ENCODE measurements at regions not wholly inside any gene's neighbourhood (a gene's known extent, or its start where the extent isn't known, plus 50 kb on each side); places are given as distances from the start of the nearest gene placed in this dataset.

DNA sequence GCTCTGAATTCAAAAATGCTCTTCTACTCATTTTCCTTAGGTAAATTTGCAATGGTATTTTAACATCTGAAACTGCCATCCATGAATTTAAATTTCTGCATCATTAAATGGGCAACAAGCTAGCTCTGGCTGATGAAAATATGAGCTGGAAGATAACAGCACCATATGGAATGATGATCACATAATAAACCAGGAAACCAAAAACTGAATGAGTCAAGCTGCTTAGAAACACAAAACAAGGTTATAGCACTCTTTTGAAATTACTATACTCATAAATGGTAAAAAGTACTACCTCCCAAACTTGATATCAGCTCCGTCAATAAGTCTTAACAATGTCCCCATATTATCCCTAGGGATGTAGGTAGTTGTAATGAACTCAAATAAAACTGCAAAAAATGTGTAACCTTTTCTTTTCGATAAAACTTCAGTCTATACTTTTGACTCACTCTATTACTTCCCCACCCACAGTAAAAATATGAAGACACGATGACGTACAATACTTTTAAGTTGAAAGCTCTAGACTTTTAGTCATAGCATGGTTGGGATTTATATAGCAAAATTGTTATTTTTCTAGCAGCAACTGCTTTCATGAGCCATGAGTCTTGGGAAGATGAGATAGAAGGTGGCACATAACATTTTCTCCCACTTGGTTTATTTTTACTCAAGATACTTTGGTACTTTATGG, 396.7 kb downstream of the CDH2 start:
- TF ChIP-seq, protein P1, sequence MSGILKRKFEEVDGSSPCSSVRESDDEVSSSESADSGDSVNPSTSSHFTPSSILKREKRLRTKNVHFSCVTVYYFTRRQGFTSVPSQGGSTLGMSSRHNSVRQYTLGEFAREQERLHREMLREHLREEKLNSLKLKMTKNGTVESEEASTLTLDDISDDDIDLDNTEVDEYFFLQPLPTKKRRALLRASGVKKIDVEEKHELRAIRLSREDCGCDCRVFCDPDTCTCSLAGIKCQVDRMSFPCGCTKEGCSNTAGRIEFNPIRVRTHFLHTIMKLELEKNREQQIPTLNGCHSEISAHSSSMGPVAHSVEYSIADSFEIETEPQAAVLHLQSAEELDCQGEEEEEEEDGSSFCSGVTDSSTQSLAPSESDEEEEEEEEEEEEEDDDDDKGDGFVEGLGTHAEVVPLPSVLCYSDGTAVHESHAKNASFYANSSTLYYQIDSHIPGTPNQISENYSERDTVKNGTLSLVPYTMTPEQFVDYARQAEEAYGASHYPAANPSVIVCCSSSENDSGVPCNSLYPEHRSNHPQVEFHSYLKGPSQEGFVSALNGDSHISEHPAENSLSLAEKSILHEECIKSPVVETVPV (CRISPR knock-in tag; IDR thresholded peaks at IDR 0.05) = no peak
- TF ChIP-seq TOX (CRISPR knock-in tag; IDR thresholded peaks at IDR 0.05; ENCODE audit: borderline replicate concordance) (no peak), ZNF565 (CRISPR knock-in tag; conservative IDR thresholded peaks at IDR 0.05; ENCODE audit: low read depth) (no peak), ARNTL (CRISPR knock-in tag; IDR thresholded peaks at IDR 0.05; ENCODE audit: borderline replicate concordance, low read depth) (no peak), OSR1 (CRISPR knock-in tag; IDR thresholded peaks at IDR 0.05) (no peak), PPARA (CRISPR knock-in tag; IDR thresholded peaks at IDR 0.05; ENCODE audit: borderline replicate concordance) (no peak), SNAI2 (CRISPR knock-in tag; IDR thresholded peaks at IDR 0.05) (no peak), ZNF8 (CRISPR knock-in tag; IDR thresholded peaks at IDR 0.05) (no peak), TCF4 (CRISPR knock-in tag; IDR thresholded peaks at IDR 0.05; ENCODE audit: borderline replicate concordance) (no peak)
- TF ChIP-seq, protein P2, sequence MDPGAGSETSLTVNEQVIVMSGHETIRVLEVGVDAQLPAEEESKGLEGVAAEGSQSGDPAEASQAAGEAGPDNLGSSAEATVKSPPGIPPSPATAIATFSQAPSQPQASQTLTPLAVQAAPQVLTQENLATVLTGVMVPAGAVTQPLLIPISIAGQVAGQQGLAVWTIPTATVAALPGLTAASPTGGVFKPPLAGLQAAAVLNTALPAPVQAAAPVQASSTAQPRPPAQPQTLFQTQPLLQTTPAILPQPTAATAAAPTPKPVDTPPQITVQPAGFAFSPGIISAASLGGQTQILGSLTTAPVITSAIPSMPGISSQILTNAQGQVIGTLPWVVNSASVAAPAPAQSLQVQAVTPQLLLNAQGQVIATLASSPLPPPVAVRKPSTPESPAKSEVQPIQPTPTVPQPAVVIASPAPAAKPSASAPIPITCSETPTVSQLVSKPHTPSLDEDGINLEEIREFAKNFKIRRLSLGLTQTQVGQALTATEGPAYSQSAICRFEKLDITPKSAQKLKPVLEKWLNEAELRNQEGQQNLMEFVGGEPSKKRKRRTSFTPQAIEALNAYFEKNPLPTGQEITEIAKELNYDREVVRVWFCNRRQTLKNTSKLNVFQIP (CRISPR knock-in tag; IDR thresholded peaks at IDR 0.05; ENCODE audit: borderline replicate concordance, low read depth) = no peak
- ATAC-seq = no peak

DNA sequence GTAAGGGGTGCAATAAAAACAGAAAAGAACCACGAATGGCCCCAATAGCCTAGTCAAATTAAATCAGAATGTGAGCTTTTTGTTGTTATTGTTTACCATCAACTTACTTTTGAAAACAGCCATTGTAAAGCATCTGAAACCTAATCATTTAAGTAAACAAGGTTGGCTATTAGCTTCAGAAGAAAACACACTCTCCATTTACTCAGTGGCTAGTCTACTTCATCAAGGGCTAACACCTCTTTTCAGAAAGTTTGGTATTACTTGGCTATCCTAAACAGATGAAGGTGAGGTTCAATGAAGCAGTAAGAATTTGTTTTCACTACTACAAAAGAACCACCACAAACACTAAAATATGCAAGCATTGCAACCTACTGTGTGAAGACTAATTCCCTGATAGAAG, 398.0 kb downstream of the CDH2 start:
- no peak for ATAC-seq
- TF ChIP-seq ZNF70 (CRISPR knock-in tag; IDR thresholded peaks at IDR 0.05) (no peak), TCF4 (CRISPR knock-in tag; IDR thresholded peaks at IDR 0.05; ENCODE audit: borderline replicate concordance) (no peak), ZFP30 (CRISPR knock-in tag; IDR thresholded peaks at IDR 0.05) (no peak), ZFP3 (CRISPR knock-in tag; IDR thresholded peaks at IDR 0.05) (no peak), SNAI2 (CRISPR knock-in tag; IDR thresholded peaks at IDR 0.05) (no peak), ZNF8 (CRISPR knock-in tag; IDR thresholded peaks at IDR 0.05) (no peak), CSDC2 (CRISPR knock-in tag; IDR thresholded peaks at IDR 0.05) (no peak), ESRRG (CRISPR knock-in tag; IDR thresholded peaks at IDR 0.05) (no peak)
- TF ChIP-seq, protein P2 (CRISPR knock-in tag; IDR thresholded peaks at IDR 0.05; ENCODE audit: borderline replicate concordance, low read depth) = no peak
- TF ChIP-seq, protein P3, sequence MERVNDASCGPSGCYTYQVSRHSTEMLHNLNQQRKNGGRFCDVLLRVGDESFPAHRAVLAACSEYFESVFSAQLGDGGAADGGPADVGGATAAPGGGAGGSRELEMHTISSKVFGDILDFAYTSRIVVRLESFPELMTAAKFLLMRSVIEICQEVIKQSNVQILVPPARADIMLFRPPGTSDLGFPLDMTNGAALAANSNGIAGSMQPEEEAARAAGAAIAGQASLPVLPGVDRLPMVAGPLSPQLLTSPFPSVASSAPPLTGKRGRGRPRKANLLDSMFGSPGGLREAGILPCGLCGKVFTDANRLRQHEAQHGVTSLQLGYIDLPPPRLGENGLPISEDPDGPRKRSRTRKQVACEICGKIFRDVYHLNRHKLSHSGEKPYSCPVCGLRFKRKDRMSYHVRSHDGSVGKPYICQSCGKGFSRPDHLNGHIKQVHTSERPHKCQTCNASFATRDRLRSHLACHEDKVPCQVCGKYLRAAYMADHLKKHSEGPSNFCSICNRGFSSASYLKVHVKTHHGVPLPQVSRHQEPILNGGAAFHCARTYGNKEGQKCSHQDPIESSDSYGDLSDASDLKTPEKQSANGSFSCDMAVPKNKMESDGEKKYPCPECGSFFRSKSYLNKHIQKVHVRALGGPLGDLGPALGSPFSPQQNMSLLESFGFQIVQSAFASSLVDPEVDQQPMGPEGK (CRISPR knock-in tag; IDR thresholded peaks at IDR 0.05; ENCODE audit: borderline replicate concordance) = no peak
- TF ChIP-seq, protein P4, sequence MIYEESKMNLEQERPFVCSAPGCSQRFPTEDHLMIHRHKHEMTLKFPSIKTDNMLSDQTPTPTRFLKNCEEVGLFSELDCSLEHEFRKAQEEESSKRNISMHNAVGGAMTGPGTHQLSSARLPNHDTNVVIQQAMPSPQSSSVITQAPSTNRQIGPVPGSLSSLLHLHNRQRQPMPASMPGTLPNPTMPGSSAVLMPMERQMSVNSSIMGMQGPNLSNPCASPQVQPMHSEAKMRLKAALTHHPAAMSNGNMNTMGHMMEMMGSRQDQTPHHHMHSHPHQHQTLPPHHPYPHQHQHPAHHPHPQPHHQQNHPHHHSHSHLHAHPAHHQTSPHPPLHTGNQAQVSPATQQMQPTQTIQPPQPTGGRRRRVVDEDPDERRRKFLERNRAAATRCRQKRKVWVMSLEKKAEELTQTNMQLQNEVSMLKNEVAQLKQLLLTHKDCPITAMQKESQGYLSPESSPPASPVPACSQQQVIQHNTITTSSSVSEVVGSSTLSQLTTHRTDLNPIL (CRISPR knock-in tag; IDR thresholded peaks at IDR 0.05; ENCODE audit: low read depth) = no peak

DNA sequence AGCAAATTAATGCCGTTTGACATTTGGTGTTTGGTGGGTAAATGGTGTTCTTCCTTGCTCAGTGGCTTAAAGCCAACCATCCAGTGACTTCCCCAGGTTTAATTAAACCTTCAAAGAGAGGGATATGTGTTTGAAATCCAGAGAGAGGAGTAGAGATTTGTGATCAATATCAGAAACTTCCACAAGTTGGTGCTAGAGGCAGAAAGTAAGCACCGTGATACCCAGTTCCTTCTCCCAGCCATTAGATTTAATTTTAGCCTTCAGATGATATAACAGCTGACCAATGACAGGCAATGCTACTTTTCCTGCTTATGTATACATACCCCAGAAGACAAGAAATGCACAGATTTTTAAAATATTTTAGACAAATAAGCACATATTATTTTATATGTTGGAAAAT, 398.5 kb downstream of the CDH2 start:
- ATAC-seq = peak; percentile 87
- no peak for TF ChIP-seq ZC3H10 (CRISPR knock-in tag; IDR thresholded peaks at IDR 0.05)
- TF ChIP-seq ZNF70 (CRISPR knock-in tag; IDR thresholded peaks at IDR 0.05) = no peak
- TF ChIP-seq, protein P1 (CRISPR knock-in tag; IDR thresholded peaks at IDR 0.05) = no peak
- TF ChIP-seq ZNF8 (CRISPR knock-in tag; IDR thresholded peaks at IDR 0.05) = no peak
- TF ChIP-seq ZFP30 (CRISPR knock-in tag; IDR thresholded peaks at IDR 0.05) = no peak
- TF ChIP-seq TOX (CRISPR knock-in tag; IDR thresholded peaks at IDR 0.05; ENCODE audit: borderline replicate concordance) = no peak
- TF ChIP-seq, protein P5, sequence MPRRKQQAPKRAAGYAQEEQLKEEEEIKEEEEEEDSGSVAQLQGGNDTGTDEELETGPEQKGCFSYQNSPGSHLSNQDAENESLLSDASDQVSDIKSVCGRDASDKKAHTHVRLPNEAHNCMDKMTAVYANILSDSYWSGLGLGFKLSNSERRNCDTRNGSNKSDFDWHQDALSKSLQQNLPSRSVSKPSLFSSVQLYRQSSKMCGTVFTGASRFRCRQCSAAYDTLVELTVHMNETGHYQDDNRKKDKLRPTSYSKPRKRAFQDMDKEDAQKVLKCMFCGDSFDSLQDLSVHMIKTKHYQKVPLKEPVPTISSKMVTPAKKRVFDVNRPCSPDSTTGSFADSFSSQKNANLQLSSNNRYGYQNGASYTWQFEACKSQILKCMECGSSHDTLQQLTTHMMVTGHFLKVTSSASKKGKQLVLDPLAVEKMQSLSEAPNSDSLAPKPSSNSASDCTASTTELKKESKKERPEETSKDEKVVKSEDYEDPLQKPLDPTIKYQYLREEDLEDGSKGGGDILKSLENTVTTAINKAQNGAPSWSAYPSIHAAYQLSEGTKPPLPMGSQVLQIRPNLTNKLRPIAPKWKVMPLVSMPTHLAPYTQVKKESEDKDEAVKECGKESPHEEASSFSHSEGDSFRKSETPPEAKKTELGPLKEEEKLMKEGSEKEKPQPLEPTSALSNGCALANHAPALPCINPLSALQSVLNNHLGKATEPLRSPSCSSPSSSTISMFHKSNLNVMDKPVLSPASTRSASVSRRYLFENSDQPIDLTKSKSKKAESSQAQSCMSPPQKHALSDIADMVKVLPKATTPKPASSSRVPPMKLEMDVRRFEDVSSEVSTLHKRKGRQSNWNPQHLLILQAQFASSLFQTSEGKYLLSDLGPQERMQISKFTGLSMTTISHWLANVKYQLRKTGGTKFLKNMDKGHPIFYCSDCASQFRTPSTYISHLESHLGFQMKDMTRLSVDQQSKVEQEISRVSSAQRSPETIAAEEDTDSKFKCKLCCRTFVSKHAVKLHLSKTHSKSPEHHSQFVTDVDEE (CRISPR knock-in tag; IDR thresholded peaks at IDR 0.05) = no peak
- no peak for TF ChIP-seq ARNTL (CRISPR knock-in tag; IDR thresholded peaks at IDR 0.05; ENCODE audit: borderline replicate concordance, low read depth)
- TF ChIP-seq ZNF565 (CRISPR knock-in tag; conservative IDR thresholded peaks at IDR 0.05; ENCODE audit: low read depth) = no peak
- no peak for TF ChIP-seq PPARA (CRISPR knock-in tag; IDR thresholded peaks at IDR 0.05; ENCODE audit: borderline replicate concordance)
- TF ChIP-seq ZFP3 (CRISPR knock-in tag; IDR thresholded peaks at IDR 0.05) = no peak
- no peak for TF ChIP-seq OSR1 (CRISPR knock-in tag; IDR thresholded peaks at IDR 0.05)
- TF ChIP-seq TCF4 (CRISPR knock-in tag; IDR thresholded peaks at IDR 0.05; ENCODE audit: borderline replicate concordance) = no peak
